Transverse colon (tissue), 4 donors: ENCODE measurements at regions not wholly inside any gene's neighbourhood (a gene's known extent, or its start where the extent isn't known, plus 50 kb on each side); places are given as distances from the start of the nearest gene placed in this dataset.

Source experiments
- DNase-seq: peaks from one replicate; pipeline ENCODE4 v3.0.0-alpha.2; 2019
- H3K27ac ChIP-seq, 4 donors: fragments of 200-600 bp; sonication (generic); 2 replicates each; pipeline ENCODE4 v1.5.1; 2016 to 2018; ENCODE audit warnings: inconsistent platforms in 4 of 4
- H3K27me3 ChIP-seq: fragments of 200-600 bp; sonication (generic); 2 replicates; pipeline ENCODE4 v1.5.1; 2017; ENCODE audit warnings: inconsistent platforms
- H3K36me3 ChIP-seq, 4 donors: fragments of 200-600 bp; sonication (generic); 2 replicates each; pipeline ENCODE4 v1.5.1; 2017 to 2019; ENCODE audit warnings: inconsistent platforms in 4 of 4
- H3K4me1 ChIP-seq, 4 donors: fragments of 200-600 bp; sonication (generic); 2 replicates each; pipeline ENCODE4 v1.5.1; 2017 to 2020; ENCODE audit warnings: inconsistent platforms in 4 of 4
- H3K4me3 ChIP-seq, 4 donors: fragments of 200-600 bp; sonication (generic); 1 replicate in 1 of 4; 2 replicates in 3 of 4; pipeline versions ENCODE4 v1.5.1 to v1.6.1; 2017 to 2019; ENCODE audit warnings: inconsistent platforms in 4 of 4
- H3K9me3 ChIP-seq, 2 donors: fragments of 200-600 bp; sonication (generic); 2 replicates each; pipeline ENCODE4 v1.5.1; 2017 to 2019; ENCODE audit warnings: inconsistent platforms in 2 of 2
- EP300 ChIP-seq: sonication (generic); formaldehyde crosslinking; IDR thresholded peaks from one replicate; pipeline ENCODE4 v1.6.1; 2017; ENCODE audit warnings: antibody characterized with exemption, low read depth
- POLR2A ChIP-seq: fragments of 450-650 bp; IDR thresholded peaks from one replicate; pipeline ENCODE4 v1.6.1; 2016; ENCODE audit warnings: antibody characterized with exemption, mild to moderate bottlenecking, moderate library complexity
- POLR2AphosphoS5 ChIP-seq, 3 donors: sonication (generic); formaldehyde crosslinking; IDR thresholded peaks; one replicate each; pipeline ENCODE4 v1.6.1; 2016; ENCODE audit warnings: antibody characterized with exemption in 3 of 3
- WGBS, 2 donors: methylation state at CpG; one replicate each; pipeline ENCODE4 v1.1.5; 2018; ENCODE audit warnings: low coverage in 1 of 2; 5-methylcytosine and 5-hydroxymethylcytosine counted together
- in situ Hi-C, 4 donors: fragments of 200-750 bp; cut with MboI; loops; one replicate each; pipeline versions ENCODE4 v1.15.0 to v1.15.1; 2017; ENCODE audit warnings: low sequenced_read_pairs in 3 of 4, low pct_ligation_motif_present in 1 of 4, low pct_unique_long_range_greater_than_20kb in 1 of 4
- intact Hi-C: fragments of 100-400 bp; cut with DNase I; formaldehyde crosslinking; loops from one replicate; pipeline ENCODE4 v1.15.1; 2023; ENCODE audit warnings: low total_unique reads
- TF ChIP-seq, protein P1 (sequence below), 5 experiments: fragments of 200-600 bp in 3 of 5; fragments of 450-650 bp in 2 of 5; sonication (generic) in 3 of 5; IDR thresholded peaks; 1 replicate in 2 of 5; 2 replicates in 3 of 5; pipeline ENCODE4 v1.5.1; 2016 to 2017; ENCODE audit warnings: antibody characterized with exemption in 5 of 5, inconsistent platforms in 3 of 5, mild to moderate bottlenecking in 2 of 5, moderate library complexity in 1 of 5

- intact Hi-C loops (no loop called here), in situ Hi-C loops (no loop called here)
- DNase-seq, result no peak
- no peak overlapping the region for H3K27ac ChIP-seq
- H3K27me3 ChIP-seq, result no peaks in the 10 kb centered on the region
- no peaks in the 10 kb centered on the region for H3K9me3 ChIP-seq
- no peak for TF ChIP-seq POLR2AphosphoS5 (IDR thresholded peaks at IDR 0.05)
- no peak for TF ChIP-seq POLR2A
- TF ChIP-seq, protein P1, sequence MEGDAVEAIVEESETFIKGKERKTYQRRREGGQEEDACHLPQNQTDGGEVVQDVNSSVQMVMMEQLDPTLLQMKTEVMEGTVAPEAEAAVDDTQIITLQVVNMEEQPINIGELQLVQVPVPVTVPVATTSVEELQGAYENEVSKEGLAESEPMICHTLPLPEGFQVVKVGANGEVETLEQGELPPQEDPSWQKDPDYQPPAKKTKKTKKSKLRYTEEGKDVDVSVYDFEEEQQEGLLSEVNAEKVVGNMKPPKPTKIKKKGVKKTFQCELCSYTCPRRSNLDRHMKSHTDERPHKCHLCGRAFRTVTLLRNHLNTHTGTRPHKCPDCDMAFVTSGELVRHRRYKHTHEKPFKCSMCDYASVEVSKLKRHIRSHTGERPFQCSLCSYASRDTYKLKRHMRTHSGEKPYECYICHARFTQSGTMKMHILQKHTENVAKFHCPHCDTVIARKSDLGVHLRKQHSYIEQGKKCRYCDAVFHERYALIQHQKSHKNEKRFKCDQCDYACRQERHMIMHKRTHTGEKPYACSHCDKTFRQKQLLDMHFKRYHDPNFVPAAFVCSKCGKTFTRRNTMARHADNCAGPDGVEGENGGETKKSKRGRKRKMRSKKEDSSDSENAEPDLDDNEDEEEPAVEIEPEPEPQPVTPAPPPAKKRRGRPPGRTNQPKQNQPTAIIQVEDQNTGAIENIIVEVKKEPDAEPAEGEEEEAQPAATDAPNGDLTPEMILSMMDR (IDR thresholded peaks at IDR 0.05), result no peak
- no peak for TF ChIP-seq EP300
- H3K4me1 ChIP-seq, result no peaks in the 10 kb centered on the region
- H3K4me3 ChIP-seq, result no peak overlapping the region
- no peaks in the 10 kb centered on the region for H3K36me3 ChIP-seq
Observed at GRCh38 chr7:81181066-81181465, 262.2 kb upstream of the SEMA3C start.

GRCh38 chr7:81180573-81180972, 261.7 kb upstream of the SEMA3C start:
- in situ Hi-C loops, result no loop called here
- no peak for TF ChIP-seq POLR2A
- TF ChIP-seq EP300, result no peak
- TF ChIP-seq POLR2AphosphoS5 (IDR thresholded peaks at IDR 0.05), result no peak
- TF ChIP-seq, protein P1 (IDR thresholded peaks at IDR 0.05), result no peak
- Histone ChIP-seq H3K27ac (no peak overlapping the region), H3K4me3 (no peak overlapping the region), H3K4me1 (no peaks in the 10 kb centered on the region), H3K9me3 (no peaks in the 10 kb centered on the region), H3K27me3 (no peaks in the 10 kb centered on the region), H3K36me3 (no peaks in the 10 kb centered on the region)
- WGBS, 2 donors, result 93 to 100% methylated on average over 2 of the region's 2 CpGs
- intact Hi-C loops, result no loop called here
- no peak for DNase-seq

- no peak for DNase-seq
- WGBS, 2 donors, result 68 to 78% methylated on average over 6 of the region's 6 CpGs
- H3K4me1 ChIP-seq, result no peaks in the 10 kb centered on the region
- intact Hi-C loops (no loop called here), in situ Hi-C loops (no loop called here)
- no peaks in the 10 kb centered on the region for H3K27me3 ChIP-seq
- no peaks in the 10 kb centered on the region for H3K9me3 ChIP-seq
- H3K36me3 ChIP-seq, result no peaks in the 10 kb centered on the region
- no peak overlapping the region for H3K27ac ChIP-seq
- H3K4me3 ChIP-seq, result no peak overlapping the region
- no peak for TF ChIP-seq POLR2AphosphoS5 (IDR thresholded peaks at IDR 0.05)
Observed at GRCh38 chr7:81175275-81175940, 256.6 kb upstream of the SEMA3C start.

DNA sequence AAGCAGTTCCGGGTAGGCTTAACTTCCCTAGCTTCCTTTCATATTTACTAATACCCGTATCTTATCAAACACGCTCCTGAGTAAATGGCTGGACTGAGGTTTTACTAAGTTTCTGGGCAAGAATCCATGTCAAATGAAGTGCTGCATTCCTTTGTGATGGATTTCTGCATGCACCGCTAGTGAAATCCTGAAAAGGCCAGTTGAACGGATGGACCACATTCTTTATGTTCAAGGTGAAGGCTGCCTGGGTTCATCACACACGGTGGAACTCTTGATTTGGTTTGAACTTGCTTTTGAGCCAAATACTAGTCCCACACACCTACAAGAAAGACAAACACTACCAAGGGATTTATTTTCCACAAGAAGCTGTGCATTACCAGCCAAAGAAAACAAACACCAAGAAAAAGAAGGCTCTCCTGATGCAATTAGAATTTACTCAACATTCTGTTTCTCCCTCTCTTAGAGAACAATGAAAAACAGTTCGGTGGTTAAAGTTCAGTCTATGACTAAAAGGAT, 255.0 kb upstream of the SEMA3C start:
- H3K4me1 ChIP-seq, result no peaks in the 10 kb centered on the region
- no peaks in the 10 kb centered on the region for H3K9me3 ChIP-seq
- H3K4me3 ChIP-seq, result no peak overlapping the region
- in situ Hi-C loops (no loop called here), intact Hi-C loops (no loop called here)
- TF ChIP-seq, protein P1 (IDR thresholded peaks at IDR 0.05), result no peak
- no peak overlapping the region for H3K27ac ChIP-seq
- 74 to 75% methylated on average over 6 to 7 of the region's 7 CpGs for WGBS, 2 donors
- no peak for DNase-seq
- H3K36me3 ChIP-seq, result no peaks in the 10 kb centered on the region
- H3K27me3 ChIP-seq, result no peaks in the 10 kb centered on the region

DNA sequence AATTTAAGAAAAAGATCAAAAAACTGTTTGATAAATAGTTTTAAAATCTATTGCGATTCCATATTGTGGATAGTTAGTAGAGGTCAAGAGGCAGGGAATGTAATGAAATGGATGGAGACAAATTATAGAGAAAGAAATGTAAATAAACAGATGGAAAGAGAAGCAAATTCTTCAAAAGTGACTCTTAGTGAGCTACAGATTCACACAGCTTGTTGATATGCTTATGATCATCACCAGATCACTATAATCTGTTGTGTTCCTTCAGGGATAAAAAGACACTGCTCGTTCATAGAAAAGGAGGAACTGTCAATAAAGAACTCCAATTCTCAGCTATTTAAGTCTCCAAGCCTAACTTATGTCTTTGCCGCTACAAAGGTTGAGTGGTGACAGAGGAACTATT, 251.4 kb upstream of the SEMA3C start:
- no peak for TF ChIP-seq EP300
- TF ChIP-seq POLR2A, result no peak
- TF ChIP-seq, protein P1 (IDR thresholded peaks at IDR 0.05), result no peak
- no peak for TF ChIP-seq POLR2AphosphoS5 (IDR thresholded peaks at IDR 0.05)
- DNase-seq, result no peak
- 76 to 85% methylated on average over 3 of the region's 3 CpGs for WGBS, 2 donors
- Histone ChIP-seq H3K27me3 (no peaks in the 10 kb centered on the region), H3K27ac (no peak overlapping the region), H3K9me3 (no peaks in the 10 kb centered on the region), H3K4me1 (no peaks in the 10 kb centered on the region), H3K4me3 (no peak overlapping the region), H3K36me3 (no peaks in the 10 kb centered on the region)
- intact Hi-C loops (no loop called here), in situ Hi-C loops (no loop called here)
